ENCODE measurements at regions not wholly inside any gene's neighbourhood (a gene's known extent, or its start where the extent isn't known, plus 50 kb on each side); places are given as distances from the start of the nearest gene placed in this dataset.

DNA sequence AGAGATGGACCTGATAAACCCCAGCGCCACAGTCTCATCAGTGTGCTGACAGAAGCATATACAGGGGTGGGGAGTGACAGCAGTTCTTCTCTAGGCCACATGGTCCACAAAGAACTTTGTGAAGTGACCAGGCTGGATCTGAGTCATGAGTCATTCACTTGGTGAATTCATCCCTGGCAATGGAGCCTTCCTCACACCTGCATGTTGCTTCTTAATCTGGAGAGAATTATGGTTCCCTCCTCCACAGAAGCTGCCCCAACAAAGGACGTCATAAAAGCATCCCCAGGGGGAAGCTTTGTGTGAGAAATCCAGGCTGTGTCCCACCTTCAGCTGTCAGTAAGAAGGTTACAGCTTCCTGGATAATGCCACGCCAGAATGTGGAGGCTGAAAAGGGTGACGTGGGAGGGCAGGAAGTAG, 215.6 kb upstream of the MAF start:
- no peak for DNase-seq (ENCODE audit: low read depth in 3 of 3, low spot score in 2 of 3)

- DNase-seq (ENCODE audit: low read depth in 3 of 3, low spot score in 2 of 3), result no peak
Measured at GRCh38 chr16:79815049-79815448, 214.5 kb upstream of the MAF start.

DNA sequence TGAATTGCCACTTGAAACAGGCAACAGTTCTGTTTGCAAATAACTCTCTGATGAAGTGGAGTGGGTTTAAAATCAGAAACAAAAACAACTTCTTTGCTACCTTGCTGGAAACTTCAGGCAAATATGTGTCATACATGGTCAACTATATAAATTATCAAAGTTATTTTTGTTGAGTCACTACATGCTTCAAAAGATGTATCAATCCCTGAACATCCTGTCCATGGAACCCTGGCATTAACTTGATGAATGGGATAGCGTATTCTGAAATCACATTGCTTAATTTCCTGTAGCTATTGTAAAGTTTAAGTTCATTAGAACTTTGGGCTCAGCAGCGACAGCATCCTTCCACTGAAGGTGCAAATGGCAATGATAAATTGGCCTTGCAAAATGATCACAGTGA, 213.6 kb upstream of the MAF start:
- no peak for DNase-seq (ENCODE audit: low read depth in 3 of 3, low spot score in 2 of 3)

- DNase-seq (ENCODE audit: low read depth in 3 of 3, low spot score in 2 of 3), result no peak
Measured at GRCh38 chr16:79811541-79811940, 211.0 kb upstream of the MAF start.

- no peak for DNase-seq (ENCODE audit: low read depth in 3 of 3, low spot score in 2 of 3)
Measured at GRCh38 chr16:79810449-79811189, 210.1 kb upstream of the MAF start.

DNA sequence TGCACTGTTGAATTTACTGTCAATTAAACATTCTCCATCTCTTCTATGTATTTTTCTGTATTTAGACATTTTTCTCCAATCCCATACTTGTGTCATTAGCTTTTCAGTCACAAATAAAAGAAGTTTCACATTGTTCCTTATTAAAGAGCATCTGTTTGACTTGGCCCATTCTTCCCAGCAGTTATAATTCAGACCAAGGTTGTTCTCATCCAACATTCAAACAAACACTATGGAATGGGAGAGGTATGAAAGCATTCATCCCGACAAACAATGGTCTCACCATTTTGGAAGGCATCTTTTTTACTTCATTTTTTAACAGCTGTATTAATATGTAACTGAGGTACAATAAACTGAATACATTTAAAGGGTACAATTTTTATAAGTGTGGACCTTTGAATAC, 208.8 kb upstream of the MAF start:
- DNase-seq (ENCODE audit: low read depth in 3 of 3, low spot score in 2 of 3), result no peak

DNA sequence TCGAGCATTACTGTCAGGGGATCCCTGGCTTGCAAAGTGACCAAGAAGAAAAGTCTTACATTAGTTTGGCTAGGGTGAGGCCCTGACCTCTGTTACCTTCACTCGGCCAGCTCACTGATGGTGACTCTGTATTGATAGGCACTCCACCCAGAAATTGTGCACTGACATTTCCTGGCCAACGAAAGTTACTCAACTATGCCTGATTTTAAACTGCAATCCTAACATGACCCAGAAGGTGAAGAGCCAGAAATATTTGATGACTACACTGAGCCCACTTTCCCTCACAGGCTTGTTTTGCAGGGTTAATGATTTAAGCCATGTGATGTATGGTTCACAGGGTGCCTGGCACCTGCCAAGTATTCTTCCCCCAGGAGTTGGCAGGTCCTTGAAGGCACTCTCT, 208.2 kb upstream of the MAF start:
- DNase-seq (ENCODE audit: low read depth in 3 of 3, low spot score in 2 of 3), result no peak

GRCh38 chr16:79806757-79807156, 206.2 kb upstream of the MAF start:
- DNase-seq (ENCODE audit: low read depth in 3 of 3, low spot score in 2 of 3), result no peak

DNA sequence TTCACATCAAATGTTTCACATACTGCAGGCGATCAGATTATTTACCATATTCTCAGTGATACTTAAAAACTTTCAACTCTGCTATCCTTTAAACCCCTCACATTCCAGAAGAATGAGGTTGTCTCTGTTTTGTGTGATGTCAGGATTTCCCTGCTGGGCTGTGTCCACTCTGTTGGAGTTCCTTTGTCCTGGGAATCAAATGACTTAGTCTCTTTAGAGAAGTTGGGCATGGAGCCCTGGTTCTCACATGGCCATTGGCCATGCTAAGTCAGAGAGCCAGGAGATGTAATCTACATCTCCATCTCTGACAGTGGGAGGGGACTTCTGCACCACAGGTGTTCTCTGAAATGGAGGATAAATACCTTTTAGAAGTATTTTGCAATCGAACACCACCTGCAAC, 205.1 kb upstream of the MAF start:
- no peak for DNase-seq (ENCODE audit: low read depth in 3 of 3, low spot score in 2 of 3)

DNA sequence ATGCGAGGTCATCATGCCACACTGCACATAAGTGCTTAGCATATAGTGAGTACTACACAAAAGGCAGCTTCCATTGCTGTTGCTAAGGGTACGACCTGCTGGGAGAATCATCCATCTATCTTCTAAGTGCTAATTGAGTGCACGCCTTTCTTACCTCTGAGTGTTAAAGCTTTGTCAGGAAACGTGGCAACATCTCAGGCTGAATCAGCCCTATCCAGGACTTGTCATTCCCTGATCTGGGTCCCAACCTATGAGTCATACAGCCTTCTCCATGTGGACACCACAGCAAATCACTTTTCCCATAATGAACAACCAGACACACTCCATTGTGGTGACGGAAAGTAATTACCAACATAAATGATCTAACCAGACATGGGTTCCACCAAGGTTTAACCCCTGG, 201.1 kb upstream of the MAF start:
- no peak for DNase-seq (ENCODE audit: low read depth in 3 of 3, low spot score in 2 of 3)

- DNase-seq (ENCODE audit: low read depth in 3 of 3, low spot score in 2 of 3), result no peak
Measured at GRCh38 chr16:79800016-79800608, 199.6 kb upstream of the MAF start.

GRCh38 chr16:79798416-79799053, 198.0 kb upstream of the MAF start:
- DNase-seq (ENCODE audit: low read depth in 3 of 3, low spot score in 2 of 3), result no peak

DNA sequence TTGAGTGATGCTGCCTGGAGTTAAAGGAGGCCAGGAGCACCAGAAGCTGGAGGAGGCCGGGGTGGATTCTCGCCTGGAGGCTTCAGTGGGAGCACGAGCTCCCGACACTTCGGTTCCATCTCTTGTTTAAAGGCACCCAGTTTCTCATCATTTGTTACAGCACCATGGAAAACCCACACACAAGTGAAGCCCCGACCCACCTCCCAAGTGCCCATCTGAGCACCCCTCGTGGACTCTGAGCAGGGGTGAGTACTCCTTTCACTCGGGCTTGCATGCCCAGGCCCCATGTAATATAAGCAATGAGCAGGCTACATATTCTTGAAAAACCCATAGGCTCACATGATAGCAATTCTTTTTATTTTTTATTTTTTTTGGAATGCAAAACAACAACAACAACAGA, 196.9 kb upstream of the MAF start:
- no peak for DNase-seq (ENCODE audit: low read depth in 3 of 3, low spot score in 2 of 3)

DNA sequence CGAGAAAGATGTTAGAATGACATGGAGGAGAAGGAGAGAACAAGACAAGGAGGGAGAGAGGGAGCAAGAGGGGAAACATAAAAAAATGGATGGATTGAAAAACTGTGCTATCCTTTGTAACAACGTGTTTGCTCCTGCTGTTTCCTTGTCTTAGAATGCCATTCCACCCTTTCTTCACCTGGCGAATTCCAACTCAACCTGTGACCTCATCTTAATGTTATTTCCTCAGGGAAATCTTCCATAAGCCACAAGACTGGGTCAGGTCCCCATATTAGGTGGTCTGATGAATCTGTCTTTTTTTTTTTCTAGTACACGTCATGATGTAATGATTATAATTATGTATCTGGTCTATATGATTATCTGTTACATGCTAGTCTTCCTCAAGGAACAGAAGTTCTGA, 195.0 kb upstream of the MAF start:
- DNase-seq (ENCODE audit: low read depth in 3 of 3, low spot score in 2 of 3), result no peak

- no peak for DNase-seq (ENCODE audit: low read depth in 3 of 3, low spot score in 2 of 3)
Measured at GRCh38 chr16:79794941-79795340, 194.4 kb upstream of the MAF start.

GRCh38 chr16:79792664-79793351, 192.3 kb upstream of the MAF start:
- no peak for DNase-seq (ENCODE audit: low read depth in 3 of 3, low spot score in 2 of 3)

- no peak for DNase-seq (ENCODE audit: low read depth in 3 of 3, low spot score in 2 of 3)
Measured at GRCh38 chr16:79792076-79792475, 191.5 kb upstream of the MAF start.

DNA sequence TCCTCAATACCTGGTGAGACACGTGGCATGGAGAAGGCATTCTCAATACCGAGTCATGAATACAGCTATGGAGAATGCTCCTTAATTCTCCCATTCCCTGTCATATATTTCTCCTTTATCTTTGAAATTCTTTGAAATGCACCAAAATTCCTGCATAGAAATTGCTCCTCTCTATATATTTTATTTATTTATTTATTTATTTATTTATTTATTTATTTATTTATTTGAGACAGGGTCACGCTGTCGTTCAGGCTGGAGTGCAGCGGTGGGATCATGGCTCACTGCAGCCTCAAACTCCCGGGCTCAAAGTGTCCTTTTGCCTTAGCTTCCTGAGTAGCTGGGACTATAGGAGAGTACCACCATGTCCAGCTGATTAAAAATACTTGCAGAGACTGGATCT, 190.3 kb upstream of the MAF start:
- DNase-seq (ENCODE audit: low read depth in 3 of 3, low spot score in 2 of 3), result no peak

- DNase-seq (ENCODE audit: low read depth in 3 of 3, low spot score in 2 of 3), result no peak
Measured at GRCh38 chr16:79788949-79789348, 188.4 kb upstream of the MAF start.

DNA sequence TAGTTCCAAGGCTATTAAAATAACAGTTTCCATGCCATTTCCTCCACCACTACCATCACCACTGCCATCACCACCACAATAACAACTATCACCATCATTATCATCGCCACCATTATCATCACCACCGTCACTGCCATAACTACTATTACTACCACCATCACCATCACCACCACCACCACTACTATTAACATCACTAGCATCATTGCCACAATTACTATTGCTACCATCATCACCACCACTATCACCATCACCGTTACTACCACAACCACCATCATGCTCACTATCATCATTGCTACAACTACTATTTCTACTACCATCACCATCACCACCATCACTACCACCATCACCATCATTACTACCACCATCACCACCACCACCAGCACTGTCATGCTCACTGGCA, 185.9 kb upstream of the MAF start:
- DNase-seq (ENCODE audit: low read depth in 3 of 3, low spot score in 2 of 3), result no peak

DNA sequence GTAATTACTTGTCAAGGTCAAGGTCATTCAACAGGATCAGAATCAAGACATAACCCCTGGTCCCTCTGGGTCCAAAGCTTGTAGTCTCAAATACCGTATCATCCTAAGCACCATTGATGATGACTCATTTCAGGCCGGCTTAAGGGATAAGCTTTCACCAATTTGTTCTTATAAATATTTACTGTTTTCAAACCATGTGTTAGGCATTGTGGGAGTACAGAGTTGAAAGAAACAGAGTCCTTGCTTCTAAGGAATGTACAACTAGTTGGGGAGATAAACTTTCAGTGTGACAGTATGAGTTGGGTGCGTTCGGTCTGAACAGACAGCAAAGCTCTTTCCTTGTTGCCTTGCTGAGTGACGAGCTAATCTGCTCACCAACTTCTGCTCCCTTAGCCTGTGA, 183.5 kb upstream of the MAF start:
- no peak for DNase-seq (ENCODE audit: low read depth in 3 of 3, low spot score in 2 of 3)

- DNase-seq (ENCODE audit: low read depth in 3 of 3, low spot score in 2 of 3), result no peak
Measured at GRCh38 chr16:79777679-79778078, 177.1 kb upstream of the MAF start.

All from right renal cortex interstitium (tissue), 3 donors.